H9 (cell line): ENCODE measurements at regions not wholly inside any gene's neighbourhood (a gene's known extent, or its start where the extent isn't known, plus 50 kb on each side); places are given as distances from the start of the nearest gene placed in this dataset.

Source experiments
- DNase-seq: peaks from one replicate; pipeline ENCODE4 v3.0.0-alpha.2; 2017
- H2AFZ ChIP-seq: one replicate; pipeline ENCODE4 v1.6.1; 2013; ENCODE audit warnings: mild to moderate bottlenecking, low read length, control low read depth, moderate library complexity
- H2AK5ac ChIP-seq: 2 replicates; pipeline ENCODE4 v1.6.1; 2013; ENCODE audit warnings: low read length, control low read depth, mixed read lengths; ENCODE audit not compliant: insufficient read length
- H2BK120ac ChIP-seq: one replicate; pipeline ENCODE4 v1.6.1; 2013; ENCODE audit warnings: low read depth, mild to moderate bottlenecking, low read length, control low read depth, inconsistent platforms; ENCODE audit not compliant: poor library complexity, severe bottlenecking
- H2BK12ac ChIP-seq: 2 replicates; pipeline ENCODE4 v1.6.1; 2013; ENCODE audit warnings: low read length, control low read depth, mixed read lengths, low read depth; ENCODE audit not compliant: insufficient read length
- H2BK15ac ChIP-seq: 2 replicates; pipeline ENCODE4 v1.6.1; 2013; ENCODE audit warnings: low read depth, low read length, control low read depth
- H2BK20ac ChIP-seq: one replicate; pipeline ENCODE4 v1.6.1; 2013; ENCODE audit warnings: low read depth, mild to moderate bottlenecking, low read length, control low read depth, inconsistent platforms; ENCODE audit not compliant: poor library complexity, severe bottlenecking
- H2BK5ac ChIP-seq: 2 replicates; pipeline ENCODE4 v1.6.1; 2013; ENCODE audit warnings: low read length, control low read depth, mixed read lengths; ENCODE audit not compliant: insufficient read length
- H3K14ac ChIP-seq: 2 replicates; pipeline ENCODE4 v1.6.1; 2013; ENCODE audit warnings: low read length, control low read depth; ENCODE audit not compliant: insufficient read depth
- H3K18ac ChIP-seq: 2 replicates; pipeline ENCODE4 v1.6.1; 2013; ENCODE audit warnings: low read depth, mild to moderate bottlenecking, mixed read lengths, low read length, control low read depth; ENCODE audit not compliant: insufficient read length
- H3K23ac ChIP-seq: 2 replicates; pipeline ENCODE4 v1.6.1; 2013; ENCODE audit warnings: low read length, control low read depth, mixed read lengths, low read depth; ENCODE audit not compliant: insufficient read length
- H3K23me2 ChIP-seq: 2 replicates; pipeline ENCODE4 v1.6.1; 2013; ENCODE audit warnings: low read depth, mild to moderate bottlenecking, mixed read lengths, low read length, control low read depth; ENCODE audit not compliant: insufficient read length, poor library complexity, severe bottlenecking
- H3K27ac ChIP-seq: 2 replicates; pipeline ENCODE4 v1.5.1; 2013; ENCODE audit warnings: low read length, control low read depth, mixed read lengths, low read depth; ENCODE audit not compliant: insufficient read length
- H3K27me3 ChIP-seq: 2 replicates; pipeline ENCODE4 v1.6.1; 2013; ENCODE audit warnings: low read length, control low read depth, inconsistent platforms; ENCODE audit not compliant: insufficient read depth
- H3K4ac ChIP-seq: 2 replicates; pipeline ENCODE4 v1.6.1; 2013; ENCODE audit warnings: low read depth, mild to moderate bottlenecking, control low read depth, inconsistent platforms, low read length, moderate library complexity
- H3K4me1 ChIP-seq: 2 replicates; pipeline ENCODE4 v1.6.1; 2013; ENCODE audit warnings: low read length, control low read depth, inconsistent platforms; ENCODE audit not compliant: insufficient read depth
- H3K4me2 ChIP-seq: 2 replicates; pipeline ENCODE4 v1.6.1; 2013; ENCODE audit warnings: low read length, control low read depth, mixed read lengths; ENCODE audit not compliant: insufficient read length, insufficient read depth
- H3K56ac ChIP-seq: 2 replicates; pipeline ENCODE4 v1.6.1; 2013; ENCODE audit warnings: low read depth, mild to moderate bottlenecking, mixed read lengths, low read length, control low read depth; ENCODE audit not compliant: insufficient read length
- H3K79me1 ChIP-seq: 2 replicates; pipeline ENCODE4 v1.6.1; 2013; ENCODE audit warnings: low read depth, mild to moderate bottlenecking, moderate library complexity, low read length, control low read depth, inconsistent platforms; ENCODE audit not compliant: insufficient read depth, poor library complexity, severe bottlenecking
- H3K79me2 ChIP-seq: 2 replicates; pipeline ENCODE4 v1.6.1; 2013; ENCODE audit warnings: low read length, control low read depth, inconsistent platforms; ENCODE audit not compliant: insufficient read depth
- H3K9ac ChIP-seq: 2 replicates; pipeline ENCODE4 v1.6.1; 2013; ENCODE audit warnings: low read length, control low read depth, mixed read lengths; ENCODE audit not compliant: insufficient read length; ENCODE audit errors: extremely low read depth
- H3K9me3 ChIP-seq: one replicate; pipeline ENCODE4 v1.6.1; 2013; ENCODE audit warnings: low read depth, low read length, inconsistent platforms; ENCODE audit not compliant: control insufficient read depth
- H3T11ph ChIP-seq: one replicate; pipeline ENCODE4 v1.6.1; 2013; ENCODE audit warnings: mild to moderate bottlenecking, low read length, control low read depth, inconsistent platforms
- H4K20me1 ChIP-seq: one replicate; pipeline ENCODE4 v1.6.1; 2013; ENCODE audit not compliant: control insufficient read depth, insufficient read length, insufficient read depth
- H4K5ac ChIP-seq: 2 replicates; pipeline ENCODE4 v1.6.1; 2013; ENCODE audit warnings: low read depth, mild to moderate bottlenecking, mixed read lengths, low read length, control low read depth; ENCODE audit not compliant: insufficient read length
- H4K8ac ChIP-seq: replicated peaks from 2 replicates; pipeline ENCODE4 v1.6.1; 2013; ENCODE audit warnings: low read length, control low read depth, mixed read lengths, low read depth; ENCODE audit not compliant: insufficient read length
- H4K91ac ChIP-seq: 2 replicates; pipeline ENCODE4 v1.6.1; 2013; ENCODE audit warnings: low read depth, mild to moderate bottlenecking, moderate library complexity, mixed read lengths, low read length, control low read depth; ENCODE audit not compliant: insufficient read length
- H3K27ac Mint-ChIP-seq, 3 experiments: 2 replicates in 2 of 3; 3 replicates in 1 of 3; pipeline ENCODE4 v1.8.0; 2020 to 2021; ENCODE audit warnings: mixed read lengths in 3 of 3, mild to moderate bottlenecking in 1 of 3, moderate library complexity in 1 of 3
- H3K27me3 Mint-ChIP-seq: 2 replicates; pipeline ENCODE4 v1.8.0; 2021; ENCODE audit warnings: low read depth, mild to moderate bottlenecking, moderate library complexity, mixed read lengths
- H3K36me3 Mint-ChIP-seq, 3 experiments: 2 replicates in 2 of 3; 3 replicates in 1 of 3; pipeline ENCODE4 v1.8.0; 2020 to 2021; ENCODE audit warnings: low read depth in 3 of 3, mixed read lengths in 3 of 3; ENCODE audit not compliant: insufficient read depth in 1 of 3
- H3K4me1 Mint-ChIP-seq, 2 experiments: 2 replicates each; pipeline ENCODE4 v1.8.0; 2020; ENCODE audit warnings: mixed read lengths in 2 of 2
- H3K4me3 Mint-ChIP-seq, 2 experiments: 2 replicates in 1 of 2; 3 replicates in 1 of 2; pipeline ENCODE4 v1.8.0; 2020 to 2021; ENCODE audit warnings: mild to moderate bottlenecking in 2 of 2, mixed read lengths in 2 of 2, moderate library complexity in 1 of 2
- H3K9me3 Mint-ChIP-seq, 2 experiments: 2 replicates in 1 of 2; 3 replicates in 1 of 2; pipeline ENCODE4 v1.8.0; 2020; ENCODE audit warnings: mild to moderate bottlenecking in 2 of 2, mixed read lengths in 2 of 2, moderate library complexity in 1 of 2
- CTCF ChIP-seq: fragments of 200-600 bp; sonication (generic); conservative IDR thresholded peaks from 3 replicates; pipeline ENCODE4 v1.8.0; 2021; ENCODE audit warnings: antibody characterized with exemption, mild to moderate bottlenecking
- WGBS: extraction: QIAGEN DNeasy Blood & Tissue Kit; methylation state at CpG from one replicate; pipeline ENCODE4 v1.1.7; 2013; ENCODE audit warnings: missing lambda C conversion rate, low lambda C conversion rate, mixed read lengths; ENCODE audit not compliant: insufficient read length; ENCODE audit errors: extremely low coverage; 5-methylcytosine and 5-hydroxymethylcytosine counted together

- Mint-ChIP-seq H3K4me1 (no peaks in the 10 kb centered on the region), H3K9me3 (peaks cover 0 to under 1% of the 10 kb centered on the region in 2 experiments; a peak in 2 of 5 replicates), H3K4me3 (no peak overlapping the region), H3K27ac (no peak overlapping the region), H3K36me3 (0 out of 7 replicates have a peak, but pooled peaks cover 0 to 2% (median 0%) of the 10 kb centered on the region in 3 experiments), H3K27me3 (no peaks in the 10 kb centered on the region)
- Histone ChIP-seq H2BK20ac (no peak overlapping the region), H3K18ac (no peak overlapping the region), H2BK12ac (no peak overlapping the region), H3K23ac (no peak overlapping the region), H4K91ac (no peak overlapping the region), H3K4me2 (no peak overlapping the region), H3T11ph (no peak overlapping the region), H3K56ac (no peak overlapping the region), H3K23me2 (no peaks in the 10 kb centered on the region), H2AK5ac (no peak overlapping the region), H3K9me3 (no peaks in the 10 kb centered on the region), H3K27ac (no peak overlapping the region), H3K4ac (no peak overlapping the region), H4K20me1 (no peaks in the 10 kb centered on the region), H4K5ac (no peak overlapping the region), H2BK5ac (no peak overlapping the region), H3K79me2 (no peaks in the 10 kb centered on the region), H3K4me1 (no peaks in the 10 kb centered on the region), H2BK15ac (no peak overlapping the region), H3K14ac (no peak overlapping the region), H3K9ac (no peak overlapping the region), H4K8ac (no peak overlapping the region), H2BK120ac (no peak overlapping the region), H2AFZ (no peak overlapping the region), H3K27me3 (no peaks in the 10 kb centered on the region), H3K79me1 (no peaks in the 10 kb centered on the region)
- DNase-seq = no peak
- no CpG with 5 or more reads among the region's 4 CpGs for WGBS
- TF ChIP-seq CTCF = no peak
Observed at GRCh38 chr14:27371868-27372267, 774.0 kb upstream of the NOVA1 start.
